ENCODE measurements at regions not wholly inside any gene's neighbourhood (a gene's known extent, or its start where the extent isn't known, plus 50 kb on each side); places are given as distances from the start of the nearest gene placed in this dataset.

GRCh38 chr9:96140296-96141127, 161.5 kb downstream of the HSD17B3 start:
- no peak for DNase-seq (ENCODE audit: low read depth)
- no peak overlapping the region for H3K4me3 ChIP-seq (ENCODE audit: low read depth, low read length)
- TF ChIP-seq, protein P1, sequence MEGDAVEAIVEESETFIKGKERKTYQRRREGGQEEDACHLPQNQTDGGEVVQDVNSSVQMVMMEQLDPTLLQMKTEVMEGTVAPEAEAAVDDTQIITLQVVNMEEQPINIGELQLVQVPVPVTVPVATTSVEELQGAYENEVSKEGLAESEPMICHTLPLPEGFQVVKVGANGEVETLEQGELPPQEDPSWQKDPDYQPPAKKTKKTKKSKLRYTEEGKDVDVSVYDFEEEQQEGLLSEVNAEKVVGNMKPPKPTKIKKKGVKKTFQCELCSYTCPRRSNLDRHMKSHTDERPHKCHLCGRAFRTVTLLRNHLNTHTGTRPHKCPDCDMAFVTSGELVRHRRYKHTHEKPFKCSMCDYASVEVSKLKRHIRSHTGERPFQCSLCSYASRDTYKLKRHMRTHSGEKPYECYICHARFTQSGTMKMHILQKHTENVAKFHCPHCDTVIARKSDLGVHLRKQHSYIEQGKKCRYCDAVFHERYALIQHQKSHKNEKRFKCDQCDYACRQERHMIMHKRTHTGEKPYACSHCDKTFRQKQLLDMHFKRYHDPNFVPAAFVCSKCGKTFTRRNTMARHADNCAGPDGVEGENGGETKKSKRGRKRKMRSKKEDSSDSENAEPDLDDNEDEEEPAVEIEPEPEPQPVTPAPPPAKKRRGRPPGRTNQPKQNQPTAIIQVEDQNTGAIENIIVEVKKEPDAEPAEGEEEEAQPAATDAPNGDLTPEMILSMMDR (IDR thresholded peaks at IDR 0.05; ENCODE audit: low read depth, low read length, missing control alignments) = no peak

DNA sequence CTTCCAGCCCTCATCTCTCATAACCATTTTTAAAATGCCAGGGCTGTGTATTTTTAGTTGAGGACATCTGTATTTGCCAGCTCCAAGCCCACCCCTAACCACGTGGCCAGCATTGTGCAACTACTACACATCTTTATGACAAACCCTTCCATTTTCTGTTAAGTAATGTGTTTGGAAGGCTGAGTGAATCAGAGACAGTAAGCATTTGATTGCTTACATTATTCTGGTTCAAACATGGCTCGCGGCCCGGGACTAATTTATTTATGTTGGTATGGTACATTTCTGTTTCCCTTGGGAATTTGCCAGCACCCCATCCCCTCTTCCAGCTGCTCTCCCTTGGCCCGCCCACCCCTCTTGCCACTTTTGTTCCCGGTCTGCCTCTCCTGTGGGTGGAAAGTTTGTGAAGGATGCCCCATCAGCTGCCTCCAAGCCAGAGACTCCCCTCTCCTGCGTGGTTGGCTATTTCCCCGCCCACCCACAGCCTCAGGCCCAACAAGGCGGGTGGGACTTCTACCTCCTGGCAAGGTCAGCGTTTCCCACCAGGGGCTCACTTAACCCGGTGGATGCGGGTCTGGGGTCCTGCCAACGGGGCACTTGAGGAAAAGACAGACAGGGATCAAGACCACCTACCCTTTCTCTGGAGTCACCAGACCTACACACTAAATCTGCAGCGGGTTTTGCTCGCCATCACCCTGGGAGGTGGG, 162.2 kb downstream of the HSD17B3 start:
- TF ChIP-seq, protein P1 (IDR thresholded peaks at IDR 0.05; ENCODE audit: low read depth, low read length, missing control alignments) = no peak
- DNase-seq (ENCODE audit: low read depth) = no peak
- no peak overlapping the region for H3K4me3 ChIP-seq (ENCODE audit: low read depth, low read length)

GRCh38 chr9:96138616-96139015, 163.4 kb downstream of the HSD17B3 start:
- TF ChIP-seq, protein P1 (IDR thresholded peaks at IDR 0.05; ENCODE audit: low read depth, low read length, missing control alignments) = no peak
- H3K4me3 ChIP-seq (ENCODE audit: low read depth, low read length) = no peak overlapping the region
- no peak for DNase-seq (ENCODE audit: low read depth)

- TF ChIP-seq, protein P1 (IDR thresholded peaks at IDR 0.05; ENCODE audit: low read depth, low read length, missing control alignments) = no peak
- peak overlapping the region; percentile 10; the same call in 1 of the 2 replicates for H3K4me3 ChIP-seq (ENCODE audit: low read depth, low read length)
- DNase-seq (ENCODE audit: low read depth) = no peak
These were observed 164.1 kb downstream of the HSD17B3 start for GRCh38 chr9:96137671-96138429.

DNA sequence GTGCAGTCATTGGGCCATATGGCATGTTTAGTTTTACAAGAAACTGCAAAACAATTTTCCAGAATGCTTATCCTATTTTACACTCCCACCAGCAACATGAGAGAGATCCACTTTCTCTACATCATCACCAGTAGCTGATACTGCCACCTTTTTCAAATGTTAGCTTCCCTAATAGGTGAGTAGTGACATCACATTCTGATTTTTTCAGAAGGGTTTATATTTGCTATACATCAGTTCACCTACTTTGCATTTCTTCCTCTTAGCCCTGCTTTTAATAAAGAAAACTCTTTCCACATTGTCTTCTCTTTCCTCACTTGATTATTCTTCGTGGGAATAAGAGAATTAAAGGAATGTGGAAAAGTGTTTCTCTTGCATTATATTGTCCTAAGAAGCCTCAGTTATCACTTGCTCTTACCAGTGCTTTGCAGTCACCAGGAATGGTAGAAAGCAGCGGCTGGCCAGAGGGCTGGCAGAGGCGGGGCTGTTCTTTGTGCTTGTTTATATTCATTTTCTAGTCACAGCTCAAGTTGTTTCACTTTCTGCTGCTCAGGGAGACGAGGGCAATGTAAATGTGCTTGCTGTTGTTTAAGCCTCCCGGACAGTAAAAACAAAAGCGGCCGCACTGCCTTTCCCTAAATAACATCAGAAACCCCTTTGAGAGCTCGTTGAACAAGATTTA, 164.8 kb downstream of the HSD17B3 start:
- TF ChIP-seq, protein P1 (IDR thresholded peaks at IDR 0.05; ENCODE audit: low read depth, low read length, missing control alignments) = no peak
- peak; percentile 74 for DNase-seq (ENCODE audit: low read depth)
- peak overlapping the region; percentile 10; the same call in 1 of the 2 replicates for H3K4me3 ChIP-seq (ENCODE audit: low read depth, low read length)

DNA sequence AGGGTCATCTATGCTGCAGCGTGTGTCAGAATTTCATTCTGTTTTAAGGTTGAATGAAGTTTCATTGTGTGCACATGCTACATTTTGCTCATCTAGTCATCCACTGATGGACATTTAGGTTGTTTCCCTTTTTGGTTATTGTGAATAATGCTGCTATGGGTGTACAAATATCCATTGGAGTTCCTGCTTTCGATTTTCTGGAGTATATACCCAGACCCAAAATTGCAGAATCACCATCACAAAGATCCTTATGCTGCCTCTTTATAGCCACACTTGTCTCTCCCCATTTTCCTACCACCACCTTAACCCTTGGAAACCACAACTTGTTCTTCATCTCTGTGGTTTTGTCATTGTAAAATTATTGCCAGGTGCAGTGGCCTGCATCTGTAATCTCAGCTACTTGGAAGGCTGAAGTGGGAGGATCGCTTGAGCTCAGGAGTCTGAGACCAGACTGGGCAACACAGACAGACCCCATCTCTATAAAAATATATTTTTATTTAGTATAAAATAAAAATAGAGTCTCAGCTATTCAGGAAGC, 166.2 kb downstream of the HSD17B3 start:
- no peak overlapping the region for H3K4me3 ChIP-seq (ENCODE audit: low read depth, low read length)
- TF ChIP-seq, protein P1 (IDR thresholded peaks at IDR 0.05; ENCODE audit: low read depth, low read length, missing control alignments) = no peak
- DNase-seq (ENCODE audit: low read depth) = no peak
